NB4 (cell line): ENCODE measurements at regions not wholly inside any gene's neighbourhood (a gene's known extent, or its start where the extent isn't known, plus 50 kb on each side); places are given as distances from the start of the nearest gene placed in this dataset.

Experiments used
- CTCF ChIP-seq: IDR thresholded peaks from one replicate; pipeline ENCODE4 v1.5.1; 2012; ENCODE audit warnings: low read depth, low read length
- MAX ChIP-seq: IDR thresholded peaks from 2 replicates; pipeline ENCODE4 v1.6.1; 2011; ENCODE audit warnings: low read depth, low read length
- POLR2A ChIP-seq: IDR thresholded peaks from 2 replicates; pipeline ENCODE4 v1.6.1; 2011; ENCODE audit warnings: mild to moderate bottlenecking; ENCODE audit not compliant: insufficient read length; ENCODE audit errors: extremely low read depth

- TF ChIP-seq CTCF (no peak), MAX (no peak), POLR2A (no peak)
Measured at GRCh38 chr10:78514459-78514858, 480.8 kb downstream of the RPS24 start.
